Fibroblast of peridontal ligament (primary cell): ENCODE measurements at regions not wholly inside any gene's neighbourhood (a gene's known extent, or its start where the extent isn't known, plus 50 kb on each side); places are given as distances from the start of the nearest gene placed in this dataset.

Experiments
- DNase-seq: peaks from one replicate; pipeline ENCODE4 v3.0.0-alpha.2; 2010; ENCODE audit errors: extremely low read depth

GRCh38 chr7:119421657-119422056, 851.3 kb upstream of the KCND2 start:
- no peak for DNase-seq

- no peak for DNase-seq
These were observed 836.1 kb upstream of the KCND2 start for GRCh38 chr7:119436882-119437281.

- no peak for DNase-seq
These were observed 834.7 kb upstream of the KCND2 start for GRCh38 chr7:119438315-119438714.

- DNase-seq = no peak
These were observed 833.8 kb upstream of the KCND2 start for GRCh38 chr7:119439192-119439591.

- no peak for DNase-seq
These were observed 820.6 kb upstream of the KCND2 start for GRCh38 chr7:119452401-119452800.

GRCh38 chr7:119465798-119466305, 807.1 kb upstream of the KCND2 start:
- DNase-seq = no peak

GRCh38 chr7:119472408-119473038, 800.5 kb upstream of the KCND2 start:
- DNase-seq = no peak

- no peak for DNase-seq
These were observed 790.8 kb upstream of the KCND2 start for GRCh38 chr7:119482209-119482608.

GRCh38 chr7:119482671-119483070, 790.3 kb upstream of the KCND2 start:
- no peak for DNase-seq

GRCh38 chr7:119483364-119483763, 789.6 kb upstream of the KCND2 start:
- no peak for DNase-seq

- DNase-seq = no peak
These were observed 758.6 kb upstream of the KCND2 start for GRCh38 chr7:119514326-119514725.

- no peak for DNase-seq
These were observed 757.8 kb upstream of the KCND2 start for GRCh38 chr7:119515214-119515613.

GRCh38 chr7:119515962-119516361, 757.0 kb upstream of the KCND2 start:
- DNase-seq = no peak

GRCh38 chr7:119522263-119522662, 750.7 kb upstream of the KCND2 start:
- DNase-seq = no peak

- no peak for DNase-seq
These were observed 750.3 kb upstream of the KCND2 start for GRCh38 chr7:119522698-119523097.

- no peak for DNase-seq
These were observed 727.9 kb upstream of the KCND2 start for GRCh38 chr7:119545118-119545517.

GRCh38 chr7:119555788-119556187, 717.2 kb upstream of the KCND2 start:
- no peak for DNase-seq

GRCh38 chr7:119556436-119556835, 716.5 kb upstream of the KCND2 start:
- no peak for DNase-seq

GRCh38 chr7:119561751-119562150, 711.2 kb upstream of the KCND2 start:
- no peak for DNase-seq

- DNase-seq = no peak
These were observed 710.1 kb upstream of the KCND2 start for GRCh38 chr7:119562839-119563238.

GRCh38 chr7:119571666-119572065, 701.3 kb upstream of the KCND2 start:
- no peak for DNase-seq

GRCh38 chr7:119572132-119572531, 700.8 kb upstream of the KCND2 start:
- DNase-seq = no peak

- DNase-seq = no peak
These were observed 700.4 kb upstream of the KCND2 start for GRCh38 chr7:119572541-119572940.

- no peak for DNase-seq
These were observed 694.9 kb upstream of the KCND2 start for GRCh38 chr7:119578116-119578515.
